ENCODE measurements at regions not wholly inside any gene's neighbourhood (a gene's known extent, or its start where the extent isn't known, plus 50 kb on each side); places are given as distances from the start of the nearest gene placed in this dataset.

GRCh38 chr2:16291226-16291625 is 350.9 kb downstream of the MYCN start:
- Histone ChIP-seq H4K5ac (ENCODE audit: insufficient read length, low read depth, low read length) (no peak overlapping the region), H2BK20ac (ENCODE audit: low read length) (no peak overlapping the region), H2AK5ac (ENCODE audit: low read depth, low read length) (no peak overlapping the region), H2BK120ac (replicated peaks; ENCODE audit: low read depth, low read length) (no peak overlapping the region), H3K14ac (ENCODE audit: insufficient read length) (no peak overlapping the region), H3K4me2 (ENCODE audit: insufficient read depth in 1 of 2, low read depth in 2 of 2, low read length in 2 of 2) (no peak overlapping the region), H3K79me1 (ENCODE audit: low read depth, low read length) (no peaks in the 10 kb centered on the region), H2AFZ (ENCODE audit: low read length) (no peak overlapping the region), H3K4ac (replicated peaks; ENCODE audit: insufficient read length, low read depth, low read length) (no peak overlapping the region), H3K27me3 (replicated peaks in 1 of 4; ENCODE audit: control insufficient read depth in 3 of 4, extremely low read depth in 1 of 4, insufficient read depth in 3 of 4, low read length in 3 of 4) (no peaks in the 10 kb centered on the region), H2BK5ac (ENCODE audit: low read depth, low read length) (no peak overlapping the region), H3K18ac (ENCODE audit: extremely low read depth, low read length) (no peak overlapping the region), H3K36me3 (ENCODE audit: control insufficient read depth in 2 of 4, insufficient read depth in 4 of 4, low read length in 3 of 4) (no peaks in the 10 kb centered on the region), H3K23me2 (ENCODE audit: low read depth, low read length) (no peaks in the 10 kb centered on the region), H3K9ac (replicated peaks in 1 of 4; ENCODE audit: extremely low read depth in 1 of 4, low read depth in 3 of 4, low read length in 3 of 4) (no peak overlapping the region), H2BK15ac (ENCODE audit: low read length) (no peak overlapping the region), H3K27ac (ENCODE audit: low read depth, low read length) (no peak overlapping the region), H4K8ac (ENCODE audit: extremely low read depth, insufficient read depth, low read length) (no peak overlapping the region), H2BK12ac (ENCODE audit: low read depth, low read length) (no peak overlapping the region), H3K79me2 (ENCODE audit: control insufficient read depth in 1 of 2, insufficient read depth in 2 of 2, low read length in 2 of 2) (no peaks in the 10 kb centered on the region), H4K20me1 (replicated peaks in 1 of 2; ENCODE audit: control insufficient read depth in 1 of 2, insufficient read depth in 2 of 2, low read length in 2 of 2) (no peaks in the 10 kb centered on the region), H3K4me1 (replicated peaks in 1 of 4; ENCODE audit: control insufficient read depth in 3 of 4, insufficient read depth in 4 of 4, low read length in 3 of 4) (no peaks in the 10 kb centered on the region), H3K56ac (replicated peaks; ENCODE audit: insufficient read length, low read depth, low read length) (no peak overlapping the region), H4K91ac (replicated peaks; ENCODE audit: insufficient read length, low read length) (no peak overlapping the region), H3K23ac (ENCODE audit: insufficient read length) (no peak overlapping the region), H3K9me3 (ENCODE audit: insufficient read depth in 2 of 2, low read depth in 1 of 2, low read length in 1 of 2) (no peaks in the 10 kb centered on the region), H3K4me3 (ENCODE audit: extremely low read depth in 1 of 4, insufficient read depth in 2 of 4, low read depth in 3 of 4, low read length in 4 of 4) (no peak overlapping the region)
- ChIA-PET CTCF (ENCODE audit: partially characterized antibody) (interaction anchor here (0.8 to 3.6 kb wide), 7 partner anchors 9 to 258 kb away, joined by 3 to 15 read pairs (median 3); no protein-coding TSS in a partner anchor), POLR2A (ENCODE audit: partially characterized antibody) (no interaction called here)
- TF ChIP-seq RAD21 (IDR thresholded peaks at IDR 0.05 in 1 of 2, conservative IDR thresholded peaks at IDR 0.05 in 1 of 2; ENCODE audit: low read depth in 2 of 2, low read length in 2 of 2) = peak in 1 of 2 experiments; percentile 5; a peak in 1 of 4 replicates
- TF ChIP-seq POU5F1 (IDR thresholded peaks at IDR 0.05; ENCODE audit: low read depth, low read length) = no peak
- no peak for TF ChIP-seq RXRA (IDR thresholded peaks at IDR 0.05; ENCODE audit: insufficient read depth, low read depth, low read length)
- FAIRE-seq = no peak
- WGBS, 2 experiments (ENCODE audit: extremely low coverage in 1 of 2, insufficient coverage in 1 of 2, insufficient read length in 1 of 2, insufficient replicate concordance in 2 of 2, low coverage in 1 of 2, low lambda C conversion rate in 2 of 2, missing lambda C conversion rate in 1 of 2) = 87% methylated on average over 4 of the region's 4 CpGs; no CpG with 5 or more reads in 1 of the 2 experiments
- DNase-seq (ENCODE audit: low read depth in 1 of 2, low spot score in 2 of 2) = no peak

All from H1 (cell line).